HK-2 (cell line): ENCODE measurements at regions not wholly inside any gene's neighbourhood (a gene's known extent, or its start where the extent isn't known, plus 50 kb on each side); places are given as distances from the start of the nearest gene placed in this dataset.
"Not testable (repeated sequence)": the region's sequence is repeated elsewhere in the genome, so short reads cannot be mapped to it uniquely, and the experiment has no call there.

Source experiments
- DNase-seq: peaks from one replicate; pipeline ENCODE4 v3.0.0-alpha.2; 2018; ENCODE audit not compliant: unreplicated experiment

DNA sequence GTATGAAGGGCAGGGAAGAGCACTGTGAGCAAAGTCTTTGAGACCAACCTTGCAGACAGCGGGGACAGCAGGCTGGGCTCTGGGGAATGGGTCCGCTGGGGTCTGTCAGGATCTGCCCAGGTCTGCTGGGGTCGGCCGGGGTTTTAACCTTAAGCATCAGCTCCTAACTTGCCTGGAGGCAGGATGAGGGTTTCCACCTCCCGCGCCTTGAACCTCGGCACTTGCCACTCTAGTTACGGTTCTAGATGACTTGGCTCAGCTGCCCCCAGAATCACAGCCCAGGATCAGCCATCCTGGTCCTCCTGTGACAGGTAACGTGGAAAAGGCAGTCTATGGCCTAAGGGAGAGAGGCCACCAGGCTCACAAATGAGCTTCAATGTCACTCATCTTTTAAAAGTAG is 50.4 kb upstream of the CACUL1 start:
- no peak for DNase-seq

DNA sequence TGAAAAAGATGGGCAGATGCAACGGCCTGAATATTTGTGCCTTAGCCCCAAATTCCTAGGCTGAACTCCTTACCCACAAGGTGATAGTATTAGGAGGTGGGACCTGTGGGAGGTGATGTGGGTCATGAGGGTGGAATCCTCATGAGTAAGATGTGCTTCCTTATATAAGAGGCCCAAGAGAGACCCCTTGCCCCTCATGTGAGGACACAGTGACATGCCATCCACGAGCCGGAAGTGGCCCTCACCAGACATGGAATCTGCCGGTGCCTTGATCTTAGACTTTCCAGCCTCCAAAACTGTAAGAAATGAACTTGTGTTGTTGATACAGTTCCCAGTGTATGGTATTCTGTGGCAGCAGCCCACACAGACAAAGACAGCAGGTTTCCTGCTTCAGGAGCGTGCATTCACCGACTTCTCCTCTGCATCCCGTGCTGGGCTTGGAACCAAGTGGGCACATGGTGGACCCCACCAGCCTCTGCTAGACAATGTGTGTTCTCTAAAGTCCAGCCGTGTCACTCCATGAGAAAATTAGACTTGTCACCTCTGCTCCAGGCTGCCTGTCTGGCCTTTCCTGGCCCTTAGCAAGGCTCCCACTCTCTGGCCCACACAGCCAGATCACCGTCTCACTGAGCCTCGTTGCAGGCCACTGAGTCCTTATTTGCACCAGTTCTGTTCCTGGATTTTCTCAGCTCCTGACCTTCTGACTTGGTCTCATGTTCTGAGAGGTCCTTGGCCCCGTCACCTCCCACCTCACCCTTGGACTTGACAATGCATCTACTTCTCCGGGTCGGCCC is 52.9 kb upstream of the CACUL1 start:
- no peak for DNase-seq

DNA sequence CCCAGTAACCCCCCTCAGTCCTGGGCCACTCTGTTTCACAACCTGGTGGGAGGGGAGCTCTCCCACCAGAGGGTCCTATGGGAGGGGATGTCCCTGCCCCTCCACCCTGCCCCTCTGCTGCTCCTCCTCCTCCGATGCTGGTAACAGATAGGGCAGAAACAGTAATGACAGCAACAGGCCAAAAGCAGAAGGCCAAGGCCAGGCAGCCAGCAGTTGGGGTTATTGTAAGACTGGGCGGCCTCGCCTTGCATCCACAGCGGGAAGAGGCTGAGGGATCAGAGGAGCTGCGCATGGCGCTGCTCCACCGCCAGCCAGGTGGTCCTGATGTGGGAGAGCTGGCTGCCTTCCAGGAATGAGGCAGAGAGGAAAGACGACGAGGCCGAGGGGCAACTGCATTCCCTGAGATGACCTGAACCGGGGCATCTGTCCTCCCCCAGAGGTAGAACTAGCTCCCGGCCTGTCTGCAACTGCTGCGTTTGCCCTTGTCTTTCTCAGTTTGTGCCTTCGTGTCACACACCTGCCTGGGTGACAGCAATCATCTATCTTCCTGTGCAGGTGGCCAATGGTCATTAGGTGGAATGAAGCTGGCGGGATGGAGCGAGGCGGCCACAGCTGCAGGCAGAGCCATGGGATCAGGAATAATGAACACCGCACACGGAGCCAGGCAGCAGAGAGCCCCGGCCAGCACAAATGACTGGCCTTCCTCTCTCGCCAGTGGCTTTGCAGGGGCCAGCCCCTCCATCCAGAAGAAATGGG is 54.0 kb upstream of the CACUL1 start:
- no peak for DNase-seq

DNA sequence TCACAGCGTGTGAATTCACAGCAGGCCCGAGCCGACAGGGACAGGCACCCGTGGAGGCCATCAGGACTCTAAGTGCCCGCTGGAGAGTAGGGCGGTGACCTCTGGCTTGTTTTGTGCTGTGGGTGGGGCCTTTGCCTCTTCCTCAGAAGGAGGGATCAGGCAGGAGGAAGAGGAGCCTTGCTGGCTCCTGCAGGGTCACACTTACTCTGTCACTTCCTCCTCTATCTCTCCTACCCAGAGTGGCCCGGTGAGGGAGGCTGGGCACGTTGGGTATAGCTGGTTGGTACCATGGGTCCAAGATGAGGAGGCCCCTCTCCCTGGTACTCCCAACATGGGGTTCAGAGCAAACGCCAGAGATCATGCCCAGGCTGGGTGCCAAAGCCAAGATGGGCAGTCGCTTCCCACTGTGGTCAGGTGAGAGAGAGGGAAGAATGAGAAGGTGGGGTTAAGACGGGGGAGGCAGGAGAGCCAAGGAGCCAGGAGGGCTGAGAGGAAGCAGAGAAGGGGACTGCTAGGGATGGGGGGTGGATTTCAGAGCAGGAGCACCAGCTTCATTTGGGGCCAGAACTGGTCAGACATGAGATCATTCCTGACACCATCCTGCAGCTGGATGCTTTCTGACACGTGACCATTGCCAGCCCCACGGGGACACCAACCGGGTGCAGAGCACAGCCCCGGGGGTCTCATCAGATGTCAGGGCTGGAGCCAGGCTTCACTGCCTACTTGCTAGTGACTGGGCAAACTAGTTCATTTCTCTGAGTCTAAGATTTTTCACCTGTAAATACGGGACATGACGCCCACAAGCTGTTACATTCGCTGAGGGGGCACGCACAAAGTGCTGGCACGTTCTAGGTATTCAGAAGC is 54.8 kb upstream of the CACUL1 start:
- DNase-seq, result no peak

DNA sequence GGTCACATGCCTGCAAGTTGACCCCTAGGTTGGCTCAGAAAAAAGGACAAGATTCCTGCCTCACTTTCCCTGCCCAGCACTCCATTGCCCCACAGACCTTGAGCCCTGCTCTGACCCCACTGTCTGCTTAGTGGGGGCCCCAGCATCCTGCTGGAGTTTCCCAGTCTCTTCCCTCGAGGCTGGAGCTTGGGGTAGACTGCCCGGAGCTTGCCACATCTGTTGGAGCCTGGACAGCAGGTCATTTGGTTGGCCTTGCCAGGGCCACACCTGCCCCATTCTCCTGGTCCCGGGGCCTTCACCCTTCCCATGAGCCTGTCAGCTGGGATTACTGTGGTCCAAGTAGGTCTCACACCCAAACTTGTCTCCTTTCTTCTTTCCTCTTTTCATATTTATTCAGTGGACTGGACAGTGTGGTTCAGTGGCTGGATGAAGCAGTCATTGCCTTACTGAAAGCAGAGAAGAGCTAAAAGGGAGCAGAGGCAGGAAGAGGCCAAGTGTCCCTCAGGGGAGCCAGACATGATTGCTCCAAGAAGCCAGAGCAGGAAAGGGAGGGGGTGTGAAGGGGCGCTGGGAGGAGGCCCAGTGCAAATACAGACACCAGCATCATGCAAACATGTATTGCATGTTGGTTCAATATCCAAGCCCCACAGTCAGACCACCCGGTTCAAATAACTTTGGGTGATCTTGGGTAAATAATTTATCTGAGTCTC is 56.2 kb upstream of the CACUL1 start:
- DNase-seq, result no peak

DNA sequence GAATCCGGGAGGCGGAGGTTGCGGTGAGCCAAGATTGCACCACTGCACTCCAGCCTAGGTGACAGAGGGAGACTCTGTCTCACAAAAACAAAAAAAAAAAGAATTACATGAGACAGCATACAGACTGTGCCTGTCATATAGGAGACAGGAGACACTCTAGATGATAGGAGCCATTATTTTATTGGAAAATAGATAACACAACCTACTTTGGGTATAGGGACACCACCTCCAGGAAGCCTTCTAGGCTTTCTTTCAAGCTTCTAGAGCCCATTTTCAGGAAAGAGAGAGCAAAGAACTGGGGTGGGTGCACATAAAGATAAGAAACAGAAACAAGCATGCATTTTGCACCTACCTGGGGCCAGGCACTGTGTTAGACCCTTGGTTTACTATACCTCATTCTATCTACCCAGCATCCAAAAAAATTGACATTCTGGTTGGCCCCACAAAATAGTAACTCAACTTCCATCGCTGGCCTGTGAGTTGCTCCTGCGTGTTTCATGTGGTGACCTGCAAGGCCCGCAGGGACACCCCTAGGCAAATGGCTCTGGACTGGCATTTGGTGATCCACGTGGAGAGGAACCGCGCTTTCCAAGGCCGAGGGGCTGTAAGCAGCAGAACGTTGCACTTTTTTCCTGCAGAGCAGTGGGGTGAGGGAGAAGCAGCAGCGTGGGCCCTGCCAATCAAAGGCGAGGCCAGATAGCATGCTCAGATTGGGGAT is 57.1 kb upstream of the CACUL1 start:
- DNase-seq, result no peak

DNA sequence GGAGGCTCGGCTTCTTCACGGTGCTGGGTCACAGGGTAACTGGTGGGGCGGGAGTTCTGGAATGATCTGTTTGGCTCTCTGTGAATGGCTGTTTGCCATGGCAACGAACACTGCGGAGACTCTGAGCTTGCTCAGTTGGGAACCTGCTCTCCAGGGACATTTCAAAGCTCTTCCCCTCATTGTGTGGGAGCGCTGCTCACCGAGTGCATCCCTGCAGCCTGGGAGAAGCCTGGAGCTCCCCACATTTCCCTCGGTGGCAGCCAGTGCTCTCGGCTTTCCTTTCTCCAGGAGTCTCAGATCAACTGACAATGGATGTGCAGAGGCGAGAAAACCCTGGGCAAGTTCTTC is 57.6 kb upstream of the CACUL1 start:
- no peak for DNase-seq

DNA sequence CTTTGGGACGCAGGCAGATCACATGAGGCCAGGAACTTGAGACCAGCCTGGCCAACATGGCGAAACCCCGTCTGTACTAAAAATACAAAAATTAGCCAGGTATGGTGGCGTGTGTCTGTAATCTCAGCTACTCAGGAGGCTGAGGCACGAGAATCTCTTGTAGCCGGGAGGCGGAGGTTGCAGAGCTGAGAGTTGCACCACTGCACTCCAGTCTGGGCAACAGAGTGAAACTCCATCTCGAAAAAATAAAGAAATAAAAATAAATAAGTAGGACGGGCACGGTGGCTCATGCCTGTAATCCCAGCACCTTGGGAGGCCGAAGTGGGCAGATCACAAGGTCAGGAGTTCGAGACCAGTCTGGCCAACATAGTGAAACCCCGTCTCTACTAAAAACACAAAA is 58.2 kb upstream of the CACUL1 start:
- not testable (repeated sequence) for DNase-seq

DNA sequence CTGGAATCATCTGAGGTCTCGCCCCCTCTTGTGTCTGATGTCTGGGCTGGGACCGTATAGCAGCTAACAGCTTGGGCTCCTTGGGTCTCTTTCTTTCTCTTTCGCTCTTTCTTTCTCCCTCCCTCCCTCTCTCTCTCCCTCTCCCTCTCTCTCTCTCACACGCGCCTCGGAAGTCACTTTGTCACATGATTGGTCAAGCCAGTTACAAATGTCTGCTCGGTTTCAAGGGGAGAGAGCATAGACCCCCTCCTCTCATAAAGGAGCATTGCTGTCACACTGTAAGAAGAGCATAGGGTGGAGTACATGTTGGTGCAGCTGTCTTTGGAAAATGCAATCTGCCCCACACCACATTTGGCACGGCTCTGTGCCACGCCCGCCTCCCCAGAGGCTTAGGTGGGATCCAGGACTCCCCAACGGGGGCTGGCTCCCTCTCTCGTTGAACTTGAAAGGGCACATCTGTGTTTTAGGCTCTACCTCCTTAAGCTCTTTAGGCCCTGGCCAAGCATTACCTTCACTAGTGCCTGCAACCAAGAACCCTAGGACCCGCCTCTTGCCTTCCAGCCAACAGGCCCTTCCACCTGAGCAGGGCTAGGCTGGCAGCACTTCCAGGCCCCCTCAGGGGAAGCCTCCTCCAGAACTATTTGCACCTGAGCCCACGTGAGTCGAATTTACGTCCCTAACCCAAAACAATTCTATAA is 61.9 kb upstream of the CACUL1 start:
- no peak for DNase-seq

DNA sequence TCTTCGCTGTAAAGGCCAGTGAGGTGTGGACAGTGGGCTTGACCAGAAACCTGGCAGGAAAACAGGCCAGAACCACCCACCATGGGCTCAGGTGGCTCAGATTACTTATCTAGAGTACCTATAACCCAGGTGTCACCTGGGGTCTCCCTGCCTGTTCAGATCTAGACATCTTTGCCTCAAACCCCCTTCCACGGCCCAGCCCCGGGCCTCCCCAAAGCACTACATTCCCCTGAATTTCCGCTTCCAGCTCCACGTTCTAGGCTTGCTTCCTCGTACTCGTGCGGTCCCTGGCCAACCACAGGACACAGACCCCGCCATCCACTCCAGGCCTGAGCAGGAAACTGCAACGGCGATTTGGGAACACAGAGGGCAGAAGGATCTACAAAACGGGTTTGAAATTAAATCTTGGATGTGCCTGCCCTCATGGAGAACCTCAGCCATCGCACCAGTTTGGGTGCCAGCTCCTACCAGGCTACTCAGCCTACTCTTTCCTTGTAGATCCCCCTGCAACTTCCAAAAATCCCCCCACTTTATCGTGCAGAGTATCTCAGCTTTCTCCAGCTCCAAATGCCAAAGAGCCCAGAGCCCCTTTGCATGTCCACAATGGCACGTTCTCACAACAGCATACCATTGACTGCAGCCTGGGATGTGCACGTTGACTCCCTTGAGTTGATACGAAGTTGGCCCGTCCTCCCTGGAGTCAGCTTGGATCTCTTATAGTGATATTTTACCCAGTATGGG is 62.7 kb upstream of the CACUL1 start:
- DNase-seq, result no peak

DNA sequence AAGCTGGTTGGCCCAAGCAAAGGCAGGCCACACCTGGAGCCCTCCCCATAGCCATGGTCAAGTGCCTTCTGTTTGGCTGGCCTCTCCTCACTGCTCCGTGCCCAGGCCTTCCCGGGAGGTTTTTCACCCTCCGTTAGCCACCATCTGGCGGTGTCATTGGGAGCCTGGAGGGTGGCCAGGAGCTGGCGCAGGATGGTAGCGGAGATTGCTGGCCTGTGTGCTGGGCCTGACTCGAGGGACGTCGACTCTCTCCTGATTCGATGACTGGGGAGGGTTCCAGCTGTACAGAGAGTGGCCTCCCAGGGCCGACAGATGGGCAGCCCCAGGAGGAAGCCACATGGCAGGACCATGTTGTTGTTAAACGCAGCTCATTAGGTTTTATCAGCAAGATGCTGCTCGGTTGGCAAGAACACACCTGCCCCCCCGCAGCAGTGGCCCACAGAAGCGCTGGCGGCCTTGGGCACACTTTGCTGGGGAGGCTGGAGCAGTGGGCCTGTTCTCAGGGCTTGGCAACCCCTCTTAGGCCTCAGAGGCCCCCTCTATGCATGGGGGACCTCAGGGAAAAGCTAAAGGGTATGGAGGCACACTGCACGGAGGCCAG is 64.0 kb upstream of the CACUL1 start:
- no peak for DNase-seq

DNA sequence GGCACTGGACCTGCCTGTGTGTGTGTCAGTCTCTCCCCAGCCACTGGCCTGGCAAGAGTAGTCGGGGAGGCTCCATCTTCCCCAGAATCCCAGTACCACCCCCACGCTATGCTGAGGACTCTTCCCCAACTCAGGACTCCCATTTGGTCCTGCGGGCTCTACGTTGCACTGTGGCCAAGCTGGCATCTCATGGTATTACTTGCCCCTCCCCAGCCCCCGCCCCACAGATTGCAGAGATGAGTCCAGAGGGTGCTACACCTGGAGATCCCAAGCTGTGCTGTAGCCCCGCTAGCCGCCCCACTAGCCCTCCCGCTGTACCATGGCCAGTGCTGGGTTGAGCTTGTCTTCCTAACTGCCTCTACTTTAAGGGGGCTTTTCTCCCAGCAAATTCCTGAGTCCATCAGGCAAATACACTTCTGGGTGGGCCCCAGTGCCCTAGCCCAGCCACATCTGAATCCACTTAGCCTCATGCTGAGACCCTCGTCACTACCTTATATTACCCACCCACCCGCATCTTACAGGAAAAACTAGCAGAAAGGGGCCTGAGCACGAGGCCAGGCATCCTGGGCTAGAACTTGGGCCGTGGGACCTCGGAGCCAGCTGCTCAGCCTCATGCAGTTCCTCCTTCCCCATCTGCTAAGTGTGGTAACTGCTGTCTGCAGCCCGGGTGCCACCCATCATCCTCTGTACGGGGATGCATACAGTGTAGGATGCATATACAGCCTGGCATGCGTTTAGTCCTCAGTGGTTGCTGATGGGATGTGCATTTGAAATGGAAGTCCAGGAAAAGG is 65.8 kb upstream of the CACUL1 start:
- no peak for DNase-seq

DNA sequence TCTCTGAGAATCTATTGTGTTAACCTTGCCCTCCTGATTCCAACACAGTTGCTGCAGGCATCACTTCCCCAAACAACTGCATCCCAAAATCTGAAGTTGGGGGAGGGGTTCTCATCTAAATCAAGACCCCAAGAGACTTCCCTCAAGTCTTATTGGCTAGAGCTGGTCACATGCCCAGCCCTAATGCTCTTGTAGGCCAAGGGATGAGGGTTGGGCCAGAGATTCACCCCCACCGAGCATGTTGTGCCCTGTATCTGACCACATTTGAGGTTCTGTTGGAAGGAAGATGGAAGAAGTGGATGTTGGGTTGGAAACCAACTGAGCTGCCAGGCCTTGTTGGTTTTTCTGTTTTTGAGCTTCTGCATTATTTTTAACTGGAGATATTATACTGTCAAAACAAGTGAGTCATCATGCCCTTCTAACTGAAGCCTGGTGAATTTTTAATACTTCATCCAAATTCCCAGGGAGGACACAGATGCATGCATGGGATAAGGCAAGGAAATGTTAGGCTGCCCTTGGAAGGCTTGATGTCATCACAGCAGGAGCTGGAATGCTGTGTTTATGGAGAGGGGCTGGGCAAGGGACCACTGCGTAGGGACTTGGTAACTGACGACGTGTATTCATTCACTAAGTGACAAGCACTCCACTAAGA is 68.6 kb upstream of the CACUL1 start:
- no peak for DNase-seq

DNA sequence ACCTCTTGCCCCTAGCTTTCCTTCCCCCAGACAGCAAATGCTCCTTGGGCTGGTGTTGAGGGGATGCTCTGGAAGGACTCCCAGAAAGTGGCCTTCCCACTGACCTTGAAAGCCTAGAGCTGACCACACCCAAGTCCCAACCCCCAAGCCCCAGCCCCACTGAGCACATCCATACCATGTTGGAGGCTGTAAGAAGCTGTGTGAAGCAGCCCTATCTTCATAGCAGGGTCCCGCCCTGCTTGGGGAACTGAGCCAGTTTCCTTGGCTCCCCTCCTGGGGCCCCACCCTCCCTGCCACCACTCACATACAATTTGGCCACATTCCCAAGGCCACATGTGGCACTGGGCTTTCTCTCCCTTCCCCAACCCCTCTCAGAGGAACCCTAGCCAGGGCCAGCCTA is 72.3 kb upstream of the CACUL1 start:
- DNase-seq, result no peak

DNA sequence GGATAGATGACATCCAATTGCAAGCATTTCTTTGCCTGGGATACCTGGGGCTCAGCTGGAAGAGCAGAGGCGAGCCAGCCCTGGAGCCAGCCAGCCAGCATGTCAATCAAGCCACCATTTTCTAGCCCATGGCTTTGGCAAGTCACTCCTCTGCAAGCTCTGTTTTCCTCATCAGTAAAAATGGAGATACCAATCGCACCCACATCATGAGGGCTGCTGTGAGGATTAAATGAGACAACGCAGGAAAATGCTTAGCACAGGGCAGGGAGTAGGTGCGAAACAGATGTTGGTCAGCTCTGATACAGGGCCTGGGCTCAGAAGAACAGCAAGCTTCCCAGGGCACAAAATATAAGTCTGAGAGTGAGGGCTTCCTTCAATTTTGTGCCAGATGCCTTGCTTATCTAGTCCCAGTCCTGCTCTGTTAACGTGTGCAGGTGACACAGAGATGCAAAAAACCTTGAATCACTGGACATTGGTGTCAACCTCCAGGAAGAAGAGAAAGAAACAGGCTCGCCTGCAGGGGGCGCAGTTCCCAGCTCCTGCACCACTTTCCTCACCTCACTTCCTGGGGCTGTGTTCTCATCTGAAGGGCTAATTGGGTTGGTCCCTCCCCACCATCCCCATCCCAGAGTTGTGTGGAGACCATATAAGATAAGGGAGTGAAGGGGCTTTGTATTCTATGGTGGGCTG is 72.8 kb upstream of the CACUL1 start:
- DNase-seq, result no peak

DNA sequence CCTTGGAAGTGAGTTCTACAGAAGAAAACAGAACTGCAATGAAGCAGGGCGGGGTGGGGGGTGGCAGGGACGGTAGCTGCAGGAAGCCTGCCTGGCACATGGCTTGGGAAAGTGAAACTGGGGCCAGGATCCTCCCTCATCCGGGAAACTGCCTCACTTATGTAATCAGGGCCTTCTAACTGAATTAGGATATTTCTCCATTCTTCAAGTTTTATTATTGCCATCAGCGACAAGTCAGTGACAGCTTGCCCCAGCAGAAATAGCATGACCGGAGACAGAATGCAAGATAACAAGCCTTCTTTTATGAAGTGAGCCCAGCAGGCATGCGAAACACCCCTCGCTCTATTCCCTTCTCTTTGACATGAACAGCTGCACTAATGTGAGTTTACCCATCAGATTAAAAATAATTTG is 77.5 kb upstream of the CACUL1 start:
- no peak for DNase-seq

DNA sequence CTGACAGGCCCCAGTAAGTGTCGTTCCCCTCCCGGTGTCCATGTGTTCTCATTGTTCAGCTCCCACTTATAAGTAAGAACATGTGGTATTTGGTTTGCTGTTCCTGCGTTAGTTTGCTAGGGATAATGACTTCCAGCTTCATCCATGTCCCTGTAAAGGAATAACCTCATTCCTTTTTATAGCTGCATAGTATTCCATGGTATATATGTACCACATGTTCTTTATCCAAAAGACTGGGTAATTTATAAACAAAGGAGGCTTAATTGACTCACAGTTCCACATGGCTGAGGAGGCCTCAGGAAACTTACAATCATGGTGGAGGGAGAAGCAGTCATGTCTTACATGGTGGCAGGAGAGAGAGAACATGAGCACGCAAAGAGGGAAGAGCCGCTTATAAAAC is 79.6 kb upstream of the CACUL1 start:
- DNase-seq, result not testable (repeated sequence)
